NCI-H146 (cell line): ENCODE measurements at regions not wholly inside any gene's neighbourhood (a gene's known extent, or its start where the extent isn't known, plus 50 kb on each side); places are given as distances from the start of the nearest gene placed in this dataset.

Experiments
- DNase-seq: peaks from one replicate; lab custom pipeline; 2025; lab: John Stamatoyannopoulos, UW

DNA sequence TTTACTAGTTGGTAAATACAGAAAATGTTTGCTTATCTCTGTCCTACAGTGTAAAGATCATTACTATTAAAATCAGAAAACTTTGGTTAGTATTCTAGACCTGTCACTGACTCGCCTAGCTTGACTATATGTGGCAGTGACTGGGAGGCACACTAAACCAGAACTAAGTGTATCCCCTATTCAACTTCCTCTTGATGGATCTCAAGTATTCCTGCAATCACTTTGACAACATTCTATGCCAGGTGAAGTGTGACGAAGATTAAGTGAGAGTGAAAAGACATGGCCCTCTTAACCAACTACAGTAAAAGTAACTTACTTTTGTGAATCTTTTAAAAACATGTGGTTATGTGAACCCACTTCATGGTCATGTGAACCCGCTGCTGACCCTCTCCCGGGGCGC is 223.0 kb upstream of the ADAMTS5 start:
- no peak for DNase-seq

GRCh38 chr21:27173053-27173452 is 206.2 kb upstream of the ADAMTS5 start:
- no peak for DNase-seq

GRCh38 chr21:27171707-27172106 is 204.8 kb upstream of the ADAMTS5 start:
- DNase-seq, result no peak

DNA sequence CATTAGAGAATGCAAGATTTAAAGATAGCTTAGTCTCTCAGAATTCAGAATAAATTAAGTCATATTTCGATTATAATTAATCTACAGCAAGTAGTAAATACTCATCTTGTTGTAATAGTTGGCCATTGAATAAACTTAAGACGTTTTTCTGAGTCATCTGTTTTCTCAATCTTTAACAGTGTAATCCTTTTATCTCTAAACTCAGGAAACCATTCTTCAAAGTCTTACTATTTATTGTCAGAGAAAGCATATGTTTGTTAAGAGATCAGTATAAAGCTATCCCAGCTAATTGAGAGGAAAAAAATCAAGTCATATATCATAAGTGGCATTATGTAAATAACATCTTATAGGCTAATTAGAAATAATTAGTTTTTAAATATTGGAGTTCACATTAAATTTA is 201.2 kb upstream of the ADAMTS5 start:
- DNase-seq, result no peak

DNA sequence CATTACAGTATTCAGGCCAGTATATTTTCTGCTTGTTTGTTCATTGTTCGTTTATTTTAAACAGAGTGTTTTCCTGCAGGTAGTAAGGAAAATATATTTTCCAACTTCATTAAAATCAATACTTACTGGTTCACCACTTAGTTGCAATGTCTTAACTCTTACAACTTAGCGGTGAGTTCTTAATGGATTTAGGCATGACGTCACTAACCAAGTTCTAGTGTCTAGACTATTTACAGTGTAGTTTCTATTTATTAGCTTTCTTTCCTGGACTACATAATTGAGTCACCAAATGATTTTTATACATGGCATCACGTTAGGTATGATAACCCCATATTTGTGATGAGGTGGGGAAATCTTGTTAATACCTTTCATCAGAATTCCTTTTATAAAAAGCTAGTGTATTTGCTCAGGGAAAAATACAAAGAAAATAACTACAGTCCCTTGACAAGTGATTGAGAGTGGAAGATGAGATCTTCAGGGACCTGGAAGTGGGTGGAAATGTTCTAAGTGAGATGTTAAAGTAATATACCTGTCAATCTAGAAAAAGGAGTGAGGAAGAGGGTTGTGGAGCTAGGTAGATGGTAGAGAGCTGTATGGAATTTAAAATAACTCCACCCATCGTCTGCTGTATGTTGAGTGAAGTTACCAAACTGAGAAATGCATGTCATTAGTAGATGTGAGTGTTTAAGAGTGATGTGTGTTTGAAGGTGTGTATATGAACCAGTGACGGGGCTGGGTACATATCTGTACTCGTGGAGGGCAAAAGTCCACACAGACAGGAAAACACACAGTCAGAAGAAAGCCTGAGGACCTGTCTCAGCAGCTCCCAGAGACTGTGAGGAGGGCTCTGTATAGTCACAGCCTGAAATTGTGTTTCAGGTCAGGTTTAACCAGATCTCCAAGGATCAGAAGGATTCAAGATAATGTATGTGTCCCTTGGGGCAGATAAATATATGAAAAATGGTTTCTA is 197.6 kb upstream of the ADAMTS5 start:
- no peak for DNase-seq

DNA sequence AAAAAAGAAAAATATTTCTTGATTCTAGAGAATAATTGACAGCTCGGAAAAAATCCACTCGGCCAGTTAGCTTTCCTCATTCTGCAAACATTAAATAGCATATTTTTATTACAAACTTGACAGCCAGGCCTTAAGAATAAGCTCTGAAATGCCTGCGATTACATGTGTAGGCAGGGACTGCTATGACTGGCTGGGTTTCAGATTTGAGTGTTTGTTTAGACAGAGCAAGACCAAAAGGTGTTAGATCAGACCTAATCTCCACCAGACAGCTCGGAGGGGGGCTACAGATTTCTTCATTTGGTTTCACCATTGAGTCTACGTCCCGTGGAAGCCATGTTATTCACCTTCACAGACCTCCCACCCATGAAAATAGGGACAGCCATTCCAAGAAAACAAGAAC is 192.1 kb upstream of the ADAMTS5 start:
- no peak for DNase-seq

DNA sequence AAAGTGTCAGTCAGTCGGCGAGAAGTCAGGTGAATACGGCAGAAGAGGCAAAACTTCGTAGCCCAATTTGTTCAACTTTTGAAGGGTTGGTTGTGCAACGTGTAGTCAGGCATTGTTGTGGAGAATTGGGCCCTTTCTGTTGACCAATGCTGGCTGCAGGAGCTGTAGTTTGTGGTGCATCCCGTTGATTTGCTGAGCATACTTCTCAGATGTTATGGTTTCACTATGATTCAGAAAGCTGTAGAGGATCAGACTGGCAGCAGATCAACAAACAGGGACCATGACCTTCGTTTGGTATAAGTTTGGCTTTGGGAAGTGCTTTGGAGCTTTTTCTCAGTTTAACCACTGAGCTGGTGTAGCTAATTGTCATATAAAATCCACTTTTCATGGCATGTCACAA is 190.2 kb upstream of the ADAMTS5 start:
- DNase-seq, result no peak

- no peak for DNase-seq
Measured at GRCh38 chr21:27156666-27157065, 189.8 kb upstream of the ADAMTS5 start.

GRCh38 chr21:27155130-27155500 is 188.2 kb upstream of the ADAMTS5 start:
- no peak for DNase-seq

DNA sequence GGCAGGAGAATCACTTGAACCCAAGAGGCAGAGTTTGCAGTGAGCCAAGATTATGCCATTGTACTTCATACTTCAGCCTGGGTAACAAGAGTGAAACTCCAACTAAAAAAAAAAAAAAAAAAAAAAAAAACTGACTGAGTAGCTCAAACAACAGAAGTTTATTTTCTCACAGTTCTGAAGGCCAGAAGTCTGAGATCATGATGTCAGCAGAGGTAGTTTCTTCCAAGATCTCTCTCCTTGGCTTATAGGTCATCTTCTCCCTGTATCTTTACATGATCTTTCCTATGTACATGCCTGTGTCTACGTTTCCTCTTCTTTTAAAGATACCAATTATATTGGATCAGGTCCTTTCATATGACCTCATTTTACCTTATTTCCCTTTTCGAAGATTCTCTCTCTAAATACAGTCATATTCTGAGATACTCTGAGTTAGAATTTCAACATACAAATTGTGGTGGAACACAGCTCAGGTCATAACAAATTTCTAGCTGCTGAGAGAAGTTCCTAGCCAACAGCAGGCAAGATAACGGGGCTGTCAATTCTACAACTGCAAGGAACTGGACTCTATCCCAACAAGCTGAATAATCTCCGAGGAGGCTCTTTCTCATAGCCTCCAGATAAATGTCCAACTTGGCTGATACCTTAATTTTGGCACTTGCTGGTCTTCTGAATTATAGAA is 187.7 kb upstream of the ADAMTS5 start:
- no peak for DNase-seq

DNA sequence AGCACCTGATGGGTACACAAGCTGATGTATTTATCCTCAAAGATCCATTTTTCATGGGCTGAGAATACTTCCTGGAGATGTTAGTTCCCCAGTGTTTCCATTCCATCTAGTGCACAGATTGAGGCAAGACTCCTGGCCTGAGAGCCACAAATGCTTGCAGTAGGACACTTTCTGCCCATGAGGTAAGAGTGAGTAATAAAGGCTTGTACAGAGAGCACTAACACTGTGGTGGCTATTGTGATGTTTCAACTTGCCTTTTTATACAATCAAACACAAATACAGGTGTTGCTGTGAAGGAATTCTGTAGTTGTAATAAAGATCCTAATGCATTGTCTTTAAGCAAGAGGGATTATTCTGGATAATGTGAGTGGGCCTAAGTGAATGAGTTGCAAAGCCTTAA is 186.1 kb upstream of the ADAMTS5 start:
- DNase-seq, result no peak

DNA sequence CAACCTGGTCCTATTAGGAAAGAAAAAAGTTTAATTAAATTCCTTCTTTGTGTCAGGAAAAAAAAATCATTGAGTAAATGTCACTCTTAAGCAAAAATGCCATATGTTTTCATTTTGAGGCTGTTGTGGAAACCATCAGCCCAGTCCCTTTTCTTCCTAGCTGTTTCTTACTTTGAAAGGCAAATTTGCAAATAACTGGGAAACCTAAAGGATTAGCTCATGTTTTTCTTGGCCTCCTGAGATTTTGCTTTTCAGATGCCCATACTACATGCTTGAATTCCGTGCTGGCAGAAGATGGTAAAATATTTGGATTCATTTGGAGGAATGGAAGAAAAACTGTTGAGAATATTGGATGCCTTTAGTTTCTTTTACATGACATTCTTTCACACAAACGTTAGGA is 182.1 kb upstream of the ADAMTS5 start:
- DNase-seq, result no peak

DNA sequence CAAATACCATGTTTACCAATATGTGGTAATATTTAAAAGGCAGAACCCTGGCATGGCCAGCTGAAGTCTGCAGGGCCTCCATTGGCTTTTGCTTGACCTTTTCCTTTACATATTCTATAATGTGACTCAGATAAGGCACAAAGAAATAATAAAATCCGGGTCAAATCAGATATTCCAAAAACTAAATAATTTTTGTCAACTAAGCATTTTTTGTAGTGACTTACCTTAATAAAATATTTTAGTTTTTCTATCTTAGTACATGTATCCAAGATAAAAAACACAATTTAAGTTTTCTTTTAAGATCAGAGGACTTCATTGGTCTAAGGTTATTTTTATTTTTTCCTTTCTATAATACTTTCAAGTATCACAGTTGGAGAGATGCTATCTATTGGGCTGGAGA is 179.4 kb upstream of the ADAMTS5 start:
- no peak for DNase-seq

DNA sequence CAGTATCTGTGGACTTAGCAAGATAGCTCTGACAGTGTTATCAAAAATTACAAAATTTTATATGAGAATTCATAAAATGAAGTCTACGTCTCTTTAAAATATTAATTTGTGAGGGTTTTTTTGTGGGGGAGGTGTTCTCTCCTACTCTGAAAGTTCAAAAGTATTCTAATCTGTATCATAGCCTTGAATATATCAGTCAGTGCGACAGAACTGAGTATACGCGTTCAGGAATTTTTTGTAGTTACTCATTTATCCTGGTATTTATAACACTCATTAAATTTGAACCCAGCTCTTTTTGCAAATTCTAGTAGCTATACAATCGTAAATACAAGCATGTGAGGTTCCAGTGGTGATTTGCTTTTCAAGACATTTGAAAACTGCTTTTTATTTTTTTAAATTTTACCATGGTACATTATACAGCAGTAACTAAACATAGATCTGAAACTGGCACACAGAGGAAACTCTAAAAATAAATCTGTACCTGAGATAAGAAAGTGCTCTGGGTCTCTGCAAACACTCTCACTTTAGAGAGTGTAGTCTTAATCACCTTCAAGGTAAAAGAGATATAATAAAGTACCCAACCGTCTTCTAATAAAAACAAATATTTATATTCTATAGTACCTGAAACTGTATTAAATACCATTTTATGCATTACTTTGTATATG is 178.4 kb upstream of the ADAMTS5 start:
- DNase-seq, result no peak

DNA sequence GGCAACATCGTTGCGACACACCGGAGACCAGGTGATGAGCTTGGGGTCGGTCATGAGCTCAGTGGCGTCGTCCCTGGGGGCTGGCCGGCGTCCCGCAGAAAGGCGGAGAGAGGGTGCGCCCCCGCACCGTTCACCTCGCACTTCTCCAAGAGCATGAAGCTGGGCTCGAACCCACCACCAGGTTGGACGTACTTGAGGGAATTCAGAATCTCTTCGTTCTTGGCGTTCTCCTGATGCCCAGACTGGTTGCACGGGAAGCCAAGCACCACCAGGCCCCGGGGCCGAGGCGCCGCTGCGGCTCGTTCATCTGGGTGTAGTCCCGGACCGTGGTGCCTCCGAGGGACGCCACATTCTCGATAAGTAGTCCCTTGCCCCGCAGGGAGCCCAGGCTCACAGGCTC is 176.6 kb upstream of the ADAMTS5 start:
- DNase-seq, result no peak

DNA sequence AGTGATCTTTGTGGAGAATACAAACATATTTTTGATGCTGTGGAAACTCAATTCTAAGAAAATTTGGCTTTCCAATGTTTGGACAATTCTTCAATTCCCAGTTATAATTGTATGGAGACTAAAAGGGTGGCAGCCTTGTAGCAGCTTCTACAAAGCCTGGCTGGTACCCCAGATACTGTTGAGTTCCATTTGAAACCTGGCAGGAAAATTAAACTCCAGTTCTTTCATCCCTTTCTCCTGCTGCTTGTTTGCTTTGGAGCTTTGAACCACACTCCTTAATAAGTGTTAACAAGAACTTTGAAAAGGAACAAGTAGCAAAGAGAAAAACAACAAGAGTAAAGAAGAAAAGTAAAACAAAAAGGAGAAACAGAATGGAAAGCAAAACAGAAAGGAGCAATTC is 172.6 kb upstream of the ADAMTS5 start:
- no peak for DNase-seq

- DNase-seq, result no peak
Measured at GRCh38 chr21:27134516-27134915, 167.6 kb upstream of the ADAMTS5 start.

- DNase-seq, result no peak
Measured at GRCh38 chr21:27132266-27132665, 165.4 kb upstream of the ADAMTS5 start.

DNA sequence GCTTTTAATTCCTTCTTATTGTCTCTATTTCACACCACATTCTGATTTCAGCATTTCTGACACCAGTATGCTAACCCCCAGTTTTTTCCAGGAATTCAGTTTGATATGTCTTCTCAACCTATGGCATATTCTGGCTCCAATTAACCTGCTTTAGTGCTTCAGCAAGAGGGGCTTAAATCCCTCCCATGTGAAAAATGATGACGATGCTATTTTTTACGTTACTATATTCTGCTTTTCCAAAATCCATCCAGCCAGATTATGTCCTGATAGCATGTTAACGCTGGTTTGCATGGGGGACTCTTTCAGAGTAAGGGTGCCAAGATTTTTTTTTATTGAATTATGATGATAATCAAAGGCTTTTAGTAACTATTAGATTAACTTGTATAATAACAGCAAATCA is 163.3 kb upstream of the ADAMTS5 start:
- DNase-seq, result no peak

- no peak for DNase-seq
Measured at GRCh38 chr21:27129694-27130093, 162.8 kb upstream of the ADAMTS5 start.

- no peak for DNase-seq
Measured at GRCh38 chr21:27129215-27129614, 162.3 kb upstream of the ADAMTS5 start.

GRCh38 chr21:27126140-27126539 is 159.3 kb upstream of the ADAMTS5 start:
- DNase-seq, result no peak

GRCh38 chr21:27122686-27123085 is 155.8 kb upstream of the ADAMTS5 start:
- no peak for DNase-seq
